Osteoblast (primary cell): ENCODE measurements at regions not wholly inside any gene's neighbourhood (a gene's known extent, or its start where the extent isn't known, plus 50 kb on each side); places are given as distances from the start of the nearest gene placed in this dataset.

ENCODE experiments used
- DNase-seq: peaks from one replicate; pipeline ENCODE4 v3.0.0; 2011; ENCODE audit warnings: low spot score, mixed read lengths; ENCODE audit not compliant: insufficient read length; ENCODE audit errors: missing footprints
- H2AFZ ChIP-seq: 2 replicates; pipeline ENCODE4 v1.6.0; 2011; ENCODE audit warnings: mild to moderate bottlenecking, low read length
- H3K27ac ChIP-seq: 2 replicates; pipeline ENCODE4 v1.5.1; 2011; ENCODE audit warnings: mild to moderate bottlenecking, low read depth, low read length, moderate library complexity
- H3K27me3 ChIP-seq: 2 replicates; pipeline ENCODE4 v1.6.0; 2012; ENCODE audit warnings: mild to moderate bottlenecking, control low read depth, inconsistent platforms, low read length, moderate library complexity; ENCODE audit not compliant: insufficient read depth
- H3K36me3 ChIP-seq: 2 replicates; pipeline ENCODE4 v1.5.1; 2011; ENCODE audit warnings: mild to moderate bottlenecking, low read length, control low read depth, moderate library complexity; ENCODE audit not compliant: insufficient read depth
- H3K4me1 ChIP-seq: 2 replicates; pipeline ENCODE4 v1.5.1; 2011; ENCODE audit warnings: mild to moderate bottlenecking, low read length, control low read depth, moderate library complexity; ENCODE audit not compliant: insufficient read depth
- H3K4me2 ChIP-seq: 2 replicates; pipeline ENCODE4 v1.6.0; 2011; ENCODE audit warnings: mild to moderate bottlenecking, low read length; ENCODE audit not compliant: insufficient read depth
- H3K4me3 ChIP-seq: fragments of 200-600 bp; sonication (generic); 3 replicates; pipeline ENCODE4 v1.5.1; 2012; ENCODE audit warnings: mild to moderate bottlenecking, low read length, inconsistent platforms; ENCODE audit not compliant: insufficient read depth
- H3K79me2 ChIP-seq: 2 replicates; pipeline ENCODE4 v1.6.0; 2012; ENCODE audit warnings: mild to moderate bottlenecking, low read length, control low read depth, inconsistent platforms; ENCODE audit not compliant: insufficient read depth
- H3K9me3 ChIP-seq: 2 replicates; pipeline ENCODE4 v1.5.1; 2011; ENCODE audit warnings: low read depth, low read length, control low read depth
- H4K20me1 ChIP-seq: 2 replicates; pipeline ENCODE4 v1.6.0; 2012; ENCODE audit warnings: mild to moderate bottlenecking, low read length, control low read depth; ENCODE audit not compliant: insufficient read depth
- CTCF ChIP-seq: IDR thresholded peaks from 2 replicates; pipeline ENCODE4 v1.5.1; 2011; ENCODE audit warnings: mild to moderate bottlenecking, low read depth, low read length, moderate library complexity; ENCODE audit errors: extremely low read depth

- no peaks in the 10 kb centered on the region for H4K20me1 ChIP-seq
- no peak overlapping the region for H3K4me3 ChIP-seq
- peaks cover 2% of the 10 kb centered on the region for H3K9me3 ChIP-seq
- no peak for TF ChIP-seq CTCF
- no peaks in the 10 kb centered on the region for H3K36me3 ChIP-seq
- no peak overlapping the region for H2AFZ ChIP-seq
- H3K79me2 ChIP-seq: no peaks in the 10 kb centered on the region
- H3K27me3 ChIP-seq: no peaks in the 10 kb centered on the region
- no peak overlapping the region for H3K27ac ChIP-seq
- no peak for DNase-seq
- H3K4me2 ChIP-seq: no peak overlapping the region
- H3K4me1 ChIP-seq: no peaks in the 10 kb centered on the region
Measured at GRCh38 chr4:31549256-31549655, 829.1 kb downstream of the PCDH7 start.

GRCh38 chr4:31557437-31557836 lies 837.3 kb downstream of the PCDH7 start:
- Histone ChIP-seq H3K36me3 (no peaks in the 10 kb centered on the region), H3K9me3 (no peaks in the 10 kb centered on the region), H3K4me1 (no peaks in the 10 kb centered on the region), H3K79me2 (no peaks in the 10 kb centered on the region), H3K27me3 (no peaks in the 10 kb centered on the region), H3K27ac (no peak overlapping the region), H2AFZ (no peak overlapping the region), H3K4me3 (no peak overlapping the region), H3K4me2 (no peak overlapping the region), H4K20me1 (no peaks in the 10 kb centered on the region)
- TF ChIP-seq CTCF: no peak
- DNase-seq: no peak

GRCh38 chr4:31573554-31573953 lies 853.4 kb downstream of the PCDH7 start:
- H3K4me2 ChIP-seq: no peak overlapping the region
- H3K36me3 ChIP-seq: no peaks in the 10 kb centered on the region
- no peak overlapping the region for H2AFZ ChIP-seq
- no peak for TF ChIP-seq CTCF
- H3K79me2 ChIP-seq: no peaks in the 10 kb centered on the region
- H3K9me3 ChIP-seq: peaks cover 4% of the 10 kb centered on the region
- no peak for DNase-seq
- H3K27me3 ChIP-seq: no peaks in the 10 kb centered on the region
- H3K27ac ChIP-seq: no peak overlapping the region
- no peaks in the 10 kb centered on the region for H4K20me1 ChIP-seq
- no peaks in the 10 kb centered on the region for H3K4me1 ChIP-seq
- no peak overlapping the region for H3K4me3 ChIP-seq

- H3K4me3 ChIP-seq: no peak overlapping the region
- no peak for DNase-seq
- H2AFZ ChIP-seq: no peak overlapping the region
- H3K4me2 ChIP-seq: no peak overlapping the region
- no peaks in the 10 kb centered on the region for H3K4me1 ChIP-seq
- peaks cover 4% of the 10 kb centered on the region for H3K9me3 ChIP-seq
- no peaks in the 10 kb centered on the region for H4K20me1 ChIP-seq
- no peak overlapping the region for H3K27ac ChIP-seq
- no peaks in the 10 kb centered on the region for H3K79me2 ChIP-seq
- no peaks in the 10 kb centered on the region for H3K27me3 ChIP-seq
- no peaks in the 10 kb centered on the region for H3K36me3 ChIP-seq
- TF ChIP-seq CTCF: no peak
Measured at GRCh38 chr4:31575504-31575903, 855.3 kb downstream of the PCDH7 start.
